GM19239 (cell line): ENCODE measurements at regions not wholly inside any gene's neighbourhood (a gene's known extent, or its start where the extent isn't known, plus 50 kb on each side); places are given as distances from the start of the nearest gene placed in this dataset.
"Not testable (repeated sequence)": the region's sequence is repeated elsewhere in the genome, so short reads cannot be mapped to it uniquely, and the experiment has no call there.

Experiments used
- DNase-seq: peaks from one replicate; pipeline ENCODE4 v3.0.0; 2011; ENCODE audit warnings: low spot score; ENCODE audit not compliant: insufficient read length
- FAIRE-seq: peaks from 2 replicates; lab custom pipeline; 2011; peaks lifted over from hg19 to GRCh38; lab: Jason Lieb, UNC

DNA sequence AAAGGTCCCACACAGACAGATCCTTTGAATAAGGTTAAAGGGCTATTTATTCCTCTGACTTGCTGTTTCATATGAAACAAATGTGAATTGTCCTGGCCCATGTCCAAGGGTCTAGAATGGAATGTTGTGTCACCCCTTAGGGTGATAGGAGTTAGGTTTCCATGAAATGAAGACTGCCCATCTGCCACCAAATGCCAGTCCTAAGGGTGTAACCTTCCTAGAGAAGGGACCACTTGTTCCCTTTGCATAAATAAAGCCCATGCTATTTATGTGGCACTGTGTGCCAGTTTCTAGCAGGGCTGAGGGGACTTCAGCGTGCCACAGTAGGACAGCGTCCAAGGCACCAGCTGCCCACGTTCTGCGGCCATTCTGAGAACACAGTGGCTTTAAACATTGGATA, 171.3 kb downstream of the ABCA8 start:
- DNase-seq (no peak), FAIRE-seq (no peak)

DNA sequence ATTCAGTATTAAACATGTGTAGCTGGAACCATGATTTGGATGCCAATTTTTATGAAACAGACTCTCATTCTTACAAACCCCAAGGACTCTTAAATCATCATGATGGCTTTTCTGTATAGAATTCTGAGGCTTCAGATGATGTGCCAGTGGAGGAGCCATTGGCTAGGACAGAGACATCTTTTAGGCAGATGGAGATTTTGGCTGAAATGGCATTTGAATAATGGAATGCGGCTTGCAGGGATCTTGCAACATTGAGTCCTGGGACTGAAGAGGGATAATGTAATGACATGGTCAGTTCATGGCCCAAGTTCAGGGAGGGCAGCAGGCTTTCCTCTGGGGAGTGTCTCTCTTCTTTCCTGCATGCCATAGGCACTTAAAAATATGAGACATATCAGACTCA, 172.4 kb downstream of the ABCA8 start:
- FAIRE-seq = no peak
- DNase-seq = no peak

DNA sequence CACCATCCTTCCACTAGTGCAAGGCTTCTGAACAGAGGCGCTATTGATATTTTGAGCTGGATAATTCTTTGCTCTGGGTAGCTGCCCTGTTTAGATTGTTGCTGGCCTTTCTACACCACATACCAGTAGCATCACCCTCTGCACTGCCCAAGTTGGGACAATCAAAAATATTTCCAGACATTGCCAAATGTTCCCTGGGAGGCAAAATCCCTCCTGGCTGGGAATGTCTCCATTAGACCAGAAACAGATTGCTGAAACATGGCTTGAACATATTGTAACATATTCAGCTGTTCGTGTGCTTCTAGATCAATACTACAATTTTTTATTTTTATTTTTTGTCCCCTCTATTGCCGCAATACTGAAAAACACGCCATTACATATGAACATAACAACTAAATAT, 174.6 kb downstream of the ABCA8 start:
- DNase-seq (no peak), FAIRE-seq (no peak)

DNA sequence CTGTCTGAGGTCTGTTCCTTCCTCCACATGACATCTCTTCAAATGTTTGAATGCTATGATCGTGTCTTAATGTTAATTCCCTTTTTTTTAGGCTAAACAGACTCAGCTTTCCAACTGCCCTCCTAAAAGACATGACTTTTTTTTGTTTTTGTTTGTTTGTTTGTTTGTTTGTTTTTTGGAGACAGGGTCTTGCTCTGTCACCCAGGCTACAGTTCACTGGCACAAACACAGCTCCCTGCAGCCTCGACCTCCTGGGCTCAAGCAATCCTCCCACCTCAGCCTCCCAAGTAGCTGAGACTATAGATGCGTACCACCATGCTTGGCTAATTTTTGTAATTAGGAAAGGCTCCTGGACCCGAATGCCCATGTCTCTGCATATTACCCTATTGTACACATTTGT, 176.5 kb downstream of the ABCA8 start:
- DNase-seq (no peak), FAIRE-seq (no peak)

DNA sequence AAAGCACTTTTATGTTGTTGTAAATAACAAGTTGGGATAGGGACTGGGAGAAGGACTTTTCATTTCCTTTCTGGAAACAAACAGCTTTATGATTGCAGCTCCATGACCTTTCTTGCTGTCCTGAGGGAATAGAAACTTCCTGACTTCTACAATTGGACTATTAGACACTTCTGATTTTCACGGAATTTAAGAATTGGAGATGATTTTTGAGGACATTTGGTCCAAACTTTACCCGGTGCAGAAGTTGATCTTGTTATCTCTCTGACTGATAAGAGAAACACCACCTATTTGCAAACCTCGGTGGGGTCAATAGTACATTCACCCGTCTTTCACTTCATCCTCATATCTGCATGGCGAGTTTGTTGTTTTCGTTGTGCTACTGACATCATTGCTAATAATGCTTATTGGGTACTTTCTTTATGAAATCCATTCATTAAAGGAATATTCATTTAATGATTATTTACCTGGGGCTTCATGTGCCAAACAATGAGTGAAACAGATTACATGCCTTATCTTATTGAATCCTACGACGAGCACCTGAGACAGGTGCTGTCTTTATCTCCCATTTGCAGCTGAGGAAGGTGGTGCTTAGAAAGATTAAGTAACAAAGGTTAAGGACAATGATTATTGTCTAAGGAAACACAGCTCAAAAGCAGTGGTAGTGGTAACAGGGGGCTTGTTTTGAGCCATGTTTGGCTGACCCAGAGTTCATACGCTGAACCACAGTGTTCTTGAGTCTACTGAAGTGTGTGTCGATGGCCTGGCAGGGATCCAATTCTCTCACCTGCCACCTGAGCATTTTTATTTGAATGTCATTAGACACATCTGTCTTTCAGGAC, 176.9 kb upstream of the FAM20A start:
- DNase-seq (no peak), FAIRE-seq (no peak)

DNA sequence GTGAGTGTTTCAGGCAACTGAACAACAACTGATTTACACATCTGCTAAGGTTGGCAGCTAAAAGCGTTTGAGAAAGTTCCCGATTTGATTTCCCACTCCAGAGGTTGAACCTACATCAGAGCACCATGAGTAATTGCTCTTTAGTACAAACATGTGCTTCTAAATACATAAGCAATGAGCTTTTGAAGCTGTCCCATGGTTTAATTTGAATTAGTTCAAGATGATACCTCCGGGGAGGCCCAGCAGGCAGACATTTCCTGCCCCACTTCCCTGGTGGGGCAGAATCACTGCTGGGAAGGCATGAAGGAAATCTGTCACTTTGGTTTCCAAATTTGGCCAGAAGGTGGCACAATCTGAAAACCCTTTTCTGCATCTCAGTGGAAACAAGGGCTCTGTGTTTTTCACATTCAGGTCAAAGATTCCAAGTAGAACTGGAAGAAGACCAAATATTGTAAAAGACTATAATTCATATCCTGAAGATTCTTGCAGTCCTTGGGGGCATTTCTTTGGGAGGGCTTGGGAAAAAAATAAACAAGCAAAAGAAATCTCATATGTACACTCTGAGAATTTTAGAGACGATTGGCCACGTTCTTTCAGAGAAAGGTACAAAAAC, 176.2 kb upstream of the FAM20A start:
- peak; percentile 42 for FAIRE-seq

DNA sequence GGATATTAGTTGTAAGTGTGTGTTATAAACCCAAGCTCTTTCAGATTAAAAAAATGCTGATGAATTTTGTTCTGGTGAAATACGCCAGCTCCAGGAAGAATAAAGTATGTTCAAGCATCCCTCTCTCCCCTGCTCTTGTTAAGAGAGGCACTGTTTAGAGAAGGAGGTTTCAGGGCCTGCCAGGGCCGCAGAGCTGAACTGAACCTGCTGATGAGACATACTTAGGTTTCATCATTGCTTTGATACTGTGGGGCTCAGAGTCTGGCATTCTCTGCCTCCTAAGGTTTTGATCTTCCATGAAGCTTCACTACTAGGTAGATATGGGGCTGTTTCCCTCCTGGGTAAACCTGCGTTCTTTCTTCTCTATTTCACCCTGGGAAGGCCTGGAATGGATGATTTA, 175.3 kb upstream of the FAM20A start:
- DNase-seq (no peak), FAIRE-seq (no peak)

More for the DNA sequence above, 176.2 kb upstream of the FAM20A start:
- no peak for DNase-seq

DNA sequence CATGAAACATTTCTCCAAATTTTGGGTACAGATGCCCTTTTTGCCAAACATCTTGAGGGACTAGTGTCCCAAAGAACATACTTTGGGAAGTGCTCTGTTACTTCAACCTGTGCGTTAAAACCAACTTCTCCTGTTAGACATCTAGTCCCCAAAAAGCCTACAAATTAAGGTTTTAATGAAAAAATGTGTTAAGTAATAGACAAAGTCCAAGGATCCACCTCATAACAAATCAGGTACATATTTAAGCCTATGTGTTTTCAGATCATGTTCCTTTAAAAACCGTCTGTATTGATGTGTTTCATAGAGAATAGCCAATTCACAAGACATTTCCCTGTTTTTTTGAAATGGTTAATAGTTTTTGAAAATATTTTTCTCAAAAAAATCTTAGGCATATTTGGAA, 174.8 kb upstream of the FAM20A start:
- DNase-seq (no peak), FAIRE-seq (no peak)

DNA sequence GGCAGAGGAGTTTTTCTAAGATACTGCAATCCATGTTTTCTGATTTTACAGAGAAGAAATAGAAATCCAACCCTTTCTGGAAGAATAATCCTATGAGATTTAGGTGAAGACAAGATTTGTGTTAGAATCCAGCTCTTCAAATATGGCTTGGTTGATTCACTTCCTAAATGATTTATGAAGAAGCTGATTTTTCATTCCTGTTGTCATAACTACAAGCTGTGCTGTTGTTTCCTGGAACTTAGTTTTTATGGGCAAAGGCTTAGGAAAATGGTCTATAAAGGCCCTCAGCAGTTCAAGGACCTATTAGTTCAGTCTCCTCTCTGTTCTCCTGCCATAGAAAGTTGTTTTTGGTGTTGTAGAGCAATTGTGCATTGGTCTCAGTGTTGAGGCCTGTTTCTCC, 174.2 kb upstream of the FAM20A start:
- DNase-seq (no peak), FAIRE-seq (no peak)

DNA sequence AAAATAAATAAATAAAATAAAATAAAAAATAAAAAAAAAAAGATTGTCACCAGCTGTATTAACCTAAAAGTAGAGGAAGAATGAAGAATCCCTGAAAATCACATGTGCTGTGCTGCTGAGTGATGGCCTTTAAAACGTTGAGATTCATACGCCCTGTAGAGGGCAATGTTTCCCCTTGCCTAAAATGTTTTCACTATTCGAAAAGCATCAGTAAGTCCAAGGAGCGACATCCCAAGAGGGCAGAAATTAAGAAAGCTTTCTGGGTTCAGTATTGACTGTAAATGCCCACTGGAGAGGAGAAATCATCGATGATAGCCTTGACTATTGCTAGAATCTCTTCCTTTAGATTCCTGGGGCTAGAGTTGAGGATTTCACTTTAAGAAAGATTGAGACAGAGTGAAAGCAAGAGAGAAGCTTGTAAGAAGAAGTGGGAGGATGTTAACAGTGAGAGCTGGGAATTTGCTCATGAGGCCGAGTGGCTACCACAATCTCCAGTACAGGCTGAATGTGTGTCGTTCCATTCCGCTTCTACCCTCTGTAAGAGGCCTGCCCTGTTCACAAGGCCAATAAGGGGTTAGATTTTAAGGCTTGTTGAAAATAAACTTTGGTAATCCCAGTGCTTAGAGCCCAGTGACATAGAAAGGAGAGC, 170.8 kb upstream of the FAM20A start:
- FAIRE-seq = peak; percentile 91
- peak; percentile 22 for DNase-seq

DNA sequence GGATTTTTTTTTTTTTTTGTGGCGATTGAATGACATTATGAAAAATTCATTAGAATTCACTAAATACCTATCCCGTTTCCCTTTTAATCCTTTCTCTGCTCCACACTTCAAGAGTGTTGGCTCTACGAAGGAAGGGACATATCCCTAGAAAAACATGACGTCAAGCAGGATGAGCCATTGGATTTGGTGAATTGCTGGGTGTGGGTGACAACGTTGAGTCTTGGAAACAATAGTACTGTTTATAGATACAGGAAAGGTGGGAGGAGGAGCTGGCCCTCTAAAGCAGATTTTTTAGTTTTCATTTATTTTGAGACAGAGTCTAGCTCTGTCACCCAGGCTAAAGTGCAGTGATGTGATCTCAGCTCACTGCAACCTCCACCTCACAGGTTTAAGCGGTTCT, 167.6 kb upstream of the FAM20A start:
- no peak for FAIRE-seq

DNA sequence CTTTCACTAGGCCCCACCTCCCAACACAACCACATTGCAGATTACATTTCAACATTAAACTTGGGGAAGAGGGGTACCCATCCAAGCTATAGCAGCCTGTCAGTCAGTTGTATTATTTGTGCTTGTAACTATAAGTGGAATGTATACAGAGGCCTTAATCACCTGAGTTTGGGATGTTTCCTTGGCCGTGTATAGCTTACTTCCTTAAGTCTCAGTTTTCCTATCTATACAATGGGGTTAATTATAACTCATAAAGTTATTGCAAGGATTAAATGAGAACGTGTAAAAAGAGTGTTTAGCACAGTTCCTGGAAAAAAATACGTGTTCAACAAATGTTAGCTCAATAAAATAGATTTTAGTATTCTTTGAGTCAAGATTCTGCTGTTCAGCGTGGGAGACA, 165.5 kb upstream of the FAM20A start:
- FAIRE-seq = no peak
- DNase-seq = no peak

More for the DNA sequence above, 167.6 kb upstream of the FAM20A start:
- no peak for DNase-seq

DNA sequence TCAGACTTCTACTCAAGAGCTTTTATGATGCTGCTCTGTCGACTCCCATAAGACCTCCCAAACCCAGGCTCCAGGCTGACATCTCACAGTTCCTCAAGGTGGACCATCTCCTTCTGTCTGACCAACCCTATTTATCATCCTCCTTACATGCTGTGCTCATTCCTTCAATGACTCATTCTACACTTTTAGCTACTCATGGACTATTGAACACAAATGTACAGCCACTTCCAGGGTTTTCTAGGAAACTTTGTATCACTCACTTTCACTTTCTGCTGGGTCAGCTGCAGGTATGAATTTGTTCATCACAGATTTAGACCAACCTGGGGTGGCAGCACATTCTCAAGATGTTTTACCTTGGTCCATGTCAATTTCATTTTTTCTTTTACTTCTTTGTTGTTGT, 162.4 kb upstream of the FAM20A start:
- FAIRE-seq = no peak
- DNase-seq = no peak

DNA sequence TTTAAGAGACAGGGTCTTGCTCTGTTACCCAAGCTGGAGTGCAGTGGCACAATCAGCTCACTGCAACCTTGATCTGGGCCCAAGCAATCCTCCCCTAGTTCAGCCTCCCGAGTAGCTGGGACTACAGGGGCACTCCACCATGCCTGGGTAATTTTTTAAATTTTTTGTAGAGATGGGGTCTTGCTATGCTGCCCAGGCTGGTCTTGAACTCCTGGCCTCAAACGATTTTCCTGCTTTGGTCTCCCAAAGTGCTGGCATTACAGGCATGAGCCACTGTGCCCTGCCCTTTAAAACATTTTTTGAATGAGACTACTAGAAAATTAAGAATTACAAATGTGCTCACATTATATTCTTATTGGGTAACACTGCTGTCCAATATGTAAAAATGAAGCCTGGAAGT, 161.7 kb upstream of the FAM20A start:
- no peak for DNase-seq
- no peak for FAIRE-seq

DNA sequence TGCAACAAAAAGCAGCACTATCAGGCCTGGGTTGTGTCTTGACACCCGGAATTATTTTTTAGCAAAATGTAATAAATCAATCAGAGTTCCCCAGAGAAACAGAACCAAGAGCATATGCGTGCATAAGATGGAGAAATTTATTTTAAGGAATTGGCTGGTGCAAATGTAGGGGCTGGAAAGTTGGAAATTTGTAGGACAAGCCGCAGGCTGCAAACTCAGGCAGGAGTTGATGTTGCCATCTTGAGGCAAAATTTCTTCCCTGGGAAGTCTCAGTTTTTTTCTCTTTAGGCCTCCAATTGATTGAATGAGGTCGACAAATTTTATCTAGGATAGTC, 158.9 kb upstream of the FAM20A start:
- DNase-seq (no peak), FAIRE-seq (no peak)

DNA sequence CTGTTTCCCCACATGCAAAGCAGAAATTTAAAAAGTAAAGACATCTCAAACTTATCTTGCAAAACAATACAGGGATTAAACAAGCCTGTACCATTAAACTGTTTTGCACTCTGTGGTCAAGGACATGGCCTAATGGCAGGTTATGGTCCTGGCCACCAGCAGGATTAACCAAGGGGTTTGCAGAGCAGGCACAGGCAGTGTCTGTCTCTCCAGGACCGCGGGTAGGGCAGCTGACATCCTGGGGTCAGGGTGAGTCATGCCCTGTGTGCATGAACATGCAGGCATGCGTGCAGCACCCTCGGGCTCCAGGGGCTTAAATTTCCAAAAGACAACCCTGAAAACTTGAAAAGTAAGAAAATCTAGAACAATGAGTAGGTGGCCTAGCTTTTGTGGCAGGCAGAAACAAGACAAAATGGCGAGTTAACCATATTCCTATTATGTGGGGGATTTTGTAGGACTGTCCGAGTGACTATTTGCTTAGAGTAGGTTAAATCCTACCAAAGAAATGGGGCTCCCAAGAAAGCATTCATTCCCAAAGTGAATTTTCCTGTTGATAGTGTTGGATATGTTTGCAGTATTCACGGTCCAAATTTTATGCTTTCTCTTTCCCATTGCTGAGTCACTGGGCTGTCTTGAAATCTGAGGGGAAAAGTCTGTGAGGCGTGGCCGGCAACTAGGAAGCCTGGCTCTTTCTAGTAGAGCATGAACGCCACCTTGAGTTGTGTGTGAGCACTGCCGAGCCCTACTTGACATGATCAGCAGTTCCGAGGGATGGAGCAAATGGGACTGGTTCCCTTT, 158.4 kb upstream of the FAM20A start:
- DNase-seq = peak; percentile 52
- peak; percentile 90 for FAIRE-seq

DNA sequence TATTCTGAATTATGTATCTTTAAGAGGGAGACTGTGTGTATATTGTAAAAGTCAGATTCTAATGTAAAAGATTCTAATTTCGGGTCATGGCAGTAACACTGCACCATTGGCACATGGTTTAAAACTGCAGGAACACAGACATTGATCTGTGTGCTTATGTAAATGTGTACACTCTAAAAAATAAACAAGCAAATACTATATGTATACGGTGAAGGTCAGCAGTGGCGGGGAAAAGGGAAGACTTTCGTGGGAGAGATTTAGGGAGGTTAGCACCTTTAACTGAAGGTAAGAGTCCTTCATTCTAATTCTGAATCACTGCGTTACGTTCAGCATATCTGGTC, 157.8 kb upstream of the FAM20A start:
- DNase-seq (no peak), FAIRE-seq (no peak)

DNA sequence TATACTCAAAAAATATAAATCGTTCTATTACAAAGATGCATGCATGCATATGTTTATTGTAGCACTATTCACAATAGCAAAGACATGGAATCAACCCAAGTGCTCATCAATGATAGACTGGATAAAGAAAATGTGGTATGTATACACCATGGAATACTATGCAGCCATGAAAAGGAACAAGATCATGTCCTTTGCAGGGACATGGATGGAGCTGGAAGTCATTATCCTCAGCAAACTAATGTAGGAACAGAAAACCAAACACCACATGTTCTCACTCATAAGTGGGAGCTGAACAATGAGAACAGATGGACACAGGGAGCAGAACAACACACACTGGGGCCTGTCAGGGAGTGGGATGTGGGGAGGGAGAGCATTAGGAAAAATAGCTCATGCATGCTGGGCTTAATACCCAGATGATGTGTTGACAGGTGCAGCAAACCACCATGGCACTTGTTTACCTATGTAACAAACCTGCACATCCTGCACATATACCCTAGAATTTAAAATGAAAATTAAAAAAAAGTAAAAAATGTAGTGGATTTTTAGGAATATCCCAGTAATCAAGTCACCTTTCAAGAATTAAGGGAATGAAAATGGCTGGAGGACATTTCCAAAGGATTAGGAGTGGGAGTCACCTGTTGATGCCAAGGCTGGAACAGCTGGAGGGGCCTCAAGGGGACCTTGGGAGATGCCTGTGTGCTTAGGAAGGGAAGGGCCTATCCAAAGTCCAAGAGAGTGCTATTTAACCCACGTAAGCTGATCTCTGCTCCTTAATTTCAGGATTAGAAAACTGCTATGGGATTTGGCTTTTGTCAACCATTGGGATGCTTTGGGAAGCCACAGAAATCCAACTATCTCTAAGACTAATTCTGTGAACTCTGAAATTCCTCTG, 156.9 kb upstream of the FAM20A start:
- DNase-seq, FAIRE-seq: not testable (repeated sequence)

DNA sequence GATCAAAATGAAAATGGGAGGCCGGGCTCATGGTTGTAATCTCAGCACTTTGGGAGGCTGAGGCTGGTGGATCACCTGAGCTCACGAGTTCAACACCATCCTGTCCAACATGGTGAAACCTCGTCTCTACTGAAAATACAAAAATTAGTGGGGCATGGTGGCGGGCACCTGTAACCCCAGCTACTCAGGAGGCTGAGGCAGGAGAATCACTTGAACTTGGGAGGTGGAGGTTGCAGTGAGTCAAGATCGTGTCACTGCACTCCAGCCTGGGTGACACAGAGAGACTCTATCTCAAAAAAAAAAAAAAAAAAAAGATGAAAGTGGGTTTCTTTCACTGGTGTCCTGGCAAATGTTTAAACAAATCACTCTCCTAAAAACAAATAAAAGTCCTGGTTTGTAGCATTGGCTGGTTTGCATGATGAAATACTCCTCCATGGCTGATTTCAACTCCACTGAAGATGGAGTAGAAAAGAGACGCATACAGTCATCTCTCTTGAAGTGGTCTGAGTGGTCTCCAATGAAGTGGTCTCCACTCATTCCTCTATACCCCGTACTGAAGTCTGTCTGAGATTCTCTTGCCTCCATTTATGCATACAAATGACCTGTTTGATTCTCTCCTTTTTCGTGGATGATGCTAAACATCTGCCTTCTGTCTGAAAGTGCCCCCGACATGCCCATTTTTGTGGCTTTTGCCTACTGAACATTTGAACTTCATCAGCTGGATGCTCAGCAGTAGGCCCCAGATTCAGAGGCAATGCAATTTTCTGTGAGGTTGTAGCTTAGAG, 153.0 kb upstream of the FAM20A start:
- FAIRE-seq (no peak), DNase-seq (no peak)
